ENCODE measurements at regions not wholly inside any gene's neighbourhood (a gene's known extent, or its start where the extent isn't known, plus 50 kb on each side); places are given as distances from the start of the nearest gene placed in this dataset.

DNA sequence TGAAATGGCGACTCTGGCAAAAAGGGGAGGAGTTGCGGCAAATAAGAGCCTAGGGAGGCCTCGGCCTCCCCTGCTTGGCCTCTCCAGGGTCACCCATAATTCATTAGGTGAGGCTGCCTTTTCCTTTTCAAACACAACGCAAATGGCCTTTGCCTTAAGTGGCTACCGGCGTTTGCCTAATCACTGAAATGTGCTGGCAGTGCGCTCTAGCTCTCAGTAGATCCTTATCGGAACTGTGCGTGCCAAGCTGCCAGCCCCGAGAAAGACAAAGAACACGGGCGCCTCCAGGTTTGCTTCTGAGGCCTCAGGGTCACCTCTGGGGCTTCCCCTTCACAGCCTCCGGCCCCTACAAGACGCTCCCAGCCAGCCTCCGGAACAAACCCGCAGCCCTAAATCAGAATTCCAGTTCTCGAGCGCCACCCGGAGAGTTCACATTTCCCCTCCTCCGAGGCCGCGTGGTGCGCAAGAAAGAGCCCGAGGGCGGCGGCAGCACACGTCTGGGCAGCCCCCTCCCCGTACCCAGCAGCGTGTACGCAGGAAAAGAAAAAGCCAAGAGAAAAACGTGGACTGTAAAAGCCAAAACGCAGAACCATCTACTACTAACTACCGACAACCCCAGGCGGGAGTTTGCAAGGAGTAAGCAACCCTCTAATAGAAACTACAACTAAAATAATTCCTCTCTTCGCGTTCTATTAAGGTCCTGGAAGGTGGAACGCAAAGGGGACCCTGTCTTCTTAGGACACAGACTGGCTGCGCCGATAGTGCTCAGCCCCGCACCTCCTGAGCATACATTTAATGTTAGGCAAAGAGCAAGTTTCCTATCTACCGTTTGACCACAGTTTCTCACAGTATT is 76.5 kb upstream of the BCOR start:
- TF ChIP-seq, protein P1, sequence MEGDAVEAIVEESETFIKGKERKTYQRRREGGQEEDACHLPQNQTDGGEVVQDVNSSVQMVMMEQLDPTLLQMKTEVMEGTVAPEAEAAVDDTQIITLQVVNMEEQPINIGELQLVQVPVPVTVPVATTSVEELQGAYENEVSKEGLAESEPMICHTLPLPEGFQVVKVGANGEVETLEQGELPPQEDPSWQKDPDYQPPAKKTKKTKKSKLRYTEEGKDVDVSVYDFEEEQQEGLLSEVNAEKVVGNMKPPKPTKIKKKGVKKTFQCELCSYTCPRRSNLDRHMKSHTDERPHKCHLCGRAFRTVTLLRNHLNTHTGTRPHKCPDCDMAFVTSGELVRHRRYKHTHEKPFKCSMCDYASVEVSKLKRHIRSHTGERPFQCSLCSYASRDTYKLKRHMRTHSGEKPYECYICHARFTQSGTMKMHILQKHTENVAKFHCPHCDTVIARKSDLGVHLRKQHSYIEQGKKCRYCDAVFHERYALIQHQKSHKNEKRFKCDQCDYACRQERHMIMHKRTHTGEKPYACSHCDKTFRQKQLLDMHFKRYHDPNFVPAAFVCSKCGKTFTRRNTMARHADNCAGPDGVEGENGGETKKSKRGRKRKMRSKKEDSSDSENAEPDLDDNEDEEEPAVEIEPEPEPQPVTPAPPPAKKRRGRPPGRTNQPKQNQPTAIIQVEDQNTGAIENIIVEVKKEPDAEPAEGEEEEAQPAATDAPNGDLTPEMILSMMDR (IDR thresholded peaks at IDR 0.05; ENCODE audit: poor library complexity, severe bottlenecking): no peak
- TF ChIP-seq MXI1 (conservative IDR thresholded peaks at IDR 0.05; ENCODE audit: poor library complexity, severe bottlenecking) (no peak), EP300 (conservative IDR thresholded peaks at IDR 0.05; ENCODE audit: poor library complexity, severe bottlenecking) (no peak), POLR2AphosphoS5 (IDR thresholded peaks at IDR 0.05) (no peak), EZH2 (IDR thresholded peaks at IDR 0.05; ENCODE audit: borderline replicate concordance, insufficient read depth, low read length, poor library complexity, severe bottlenecking) (no peak), RAD21 (conservative IDR thresholded peaks at IDR 0.05) (no peak)
- TF ChIP-seq, protein P2, sequence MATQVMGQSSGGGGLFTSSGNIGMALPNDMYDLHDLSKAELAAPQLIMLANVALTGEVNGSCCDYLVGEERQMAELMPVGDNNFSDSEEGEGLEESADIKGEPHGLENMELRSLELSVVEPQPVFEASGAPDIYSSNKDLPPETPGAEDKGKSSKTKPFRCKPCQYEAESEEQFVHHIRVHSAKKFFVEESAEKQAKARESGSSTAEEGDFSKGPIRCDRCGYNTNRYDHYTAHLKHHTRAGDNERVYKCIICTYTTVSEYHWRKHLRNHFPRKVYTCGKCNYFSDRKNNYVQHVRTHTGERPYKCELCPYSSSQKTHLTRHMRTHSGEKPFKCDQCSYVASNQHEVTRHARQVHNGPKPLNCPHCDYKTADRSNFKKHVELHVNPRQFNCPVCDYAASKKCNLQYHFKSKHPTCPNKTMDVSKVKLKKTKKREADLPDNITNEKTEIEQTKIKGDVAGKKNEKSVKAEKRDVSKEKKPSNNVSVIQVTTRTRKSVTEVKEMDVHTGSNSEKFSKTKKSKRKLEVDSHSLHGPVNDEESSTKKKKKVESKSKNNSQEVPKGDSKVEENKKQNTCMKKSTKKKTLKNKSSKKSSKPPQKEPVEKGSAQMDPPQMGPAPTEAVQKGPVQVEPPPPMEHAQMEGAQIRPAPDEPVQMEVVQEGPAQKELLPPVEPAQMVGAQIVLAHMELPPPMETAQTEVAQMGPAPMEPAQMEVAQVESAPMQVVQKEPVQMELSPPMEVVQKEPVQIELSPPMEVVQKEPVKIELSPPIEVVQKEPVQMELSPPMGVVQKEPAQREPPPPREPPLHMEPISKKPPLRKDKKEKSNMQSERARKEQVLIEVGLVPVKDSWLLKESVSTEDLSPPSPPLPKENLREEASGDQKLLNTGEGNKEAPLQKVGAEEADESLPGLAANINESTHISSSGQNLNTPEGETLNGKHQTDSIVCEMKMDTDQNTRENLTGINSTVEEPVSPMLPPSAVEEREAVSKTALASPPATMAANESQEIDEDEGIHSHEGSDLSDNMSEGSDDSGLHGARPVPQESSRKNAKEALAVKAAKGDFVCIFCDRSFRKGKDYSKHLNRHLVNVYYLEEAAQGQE (IDR thresholded peaks at IDR 0.05; ENCODE audit: borderline replicate concordance): no peak

Measured in neural cell (in vitro differentiated cells).